Astrocyte (in vitro differentiated cells and primary cell): ENCODE measurements at regions not wholly inside any gene's neighbourhood (a gene's known extent, or its start where the extent isn't known, plus 50 kb on each side); places are given as distances from the start of the nearest gene placed in this dataset.

Experiments
- DNase-seq: peaks from one replicate; pipeline ENCODE4 v3.0.0-alpha.2; 2010; ENCODE audit warnings: low read depth
- FAIRE-seq: peaks from 2 replicates; lab custom pipeline; 2011; peaks lifted over from hg19 to GRCh38; lab: Jason Lieb, UNC
- H2AFZ ChIP-seq: 2 replicates; pipeline ENCODE4 v1.6.0; 2012; ENCODE audit warnings: low read depth, low read length, inconsistent platforms
- H3K27ac ChIP-seq: 2 replicates; pipeline ENCODE4 v1.5.1; 2011; ENCODE audit warnings: low read depth, low read length, inconsistent platforms
- H3K27me3 ChIP-seq: 2 replicates; pipeline ENCODE4 v1.6.0; 2011; ENCODE audit warnings: low read length, inconsistent platforms; ENCODE audit not compliant: insufficient read depth
- H3K36me3 ChIP-seq: 2 replicates; pipeline ENCODE4 v1.5.1; 2011; ENCODE audit warnings: low read length, inconsistent platforms; ENCODE audit not compliant: insufficient read depth
- H3K4me1 ChIP-seq: 2 replicates; pipeline ENCODE4 v1.5.1; 2011; ENCODE audit warnings: low read length, inconsistent platforms; ENCODE audit not compliant: insufficient read depth
- H3K4me2 ChIP-seq: 2 replicates; pipeline ENCODE4 v1.6.0; 2012; ENCODE audit warnings: low read length, inconsistent platforms
- H3K4me3 ChIP-seq: 2 replicates; pipeline ENCODE4 v1.5.1; 2011; ENCODE audit warnings: low read depth, mild to moderate bottlenecking, low read length, inconsistent platforms; ENCODE audit not compliant: insufficient read depth
- H3K79me2 ChIP-seq: 2 replicates; pipeline ENCODE4 v1.6.0; 2012; ENCODE audit warnings: mild to moderate bottlenecking, low read length, inconsistent platforms; ENCODE audit not compliant: insufficient read depth
- H3K9ac ChIP-seq: 2 replicates; pipeline ENCODE4 v1.6.0; 2012; ENCODE audit warnings: mild to moderate bottlenecking, low read length, inconsistent platforms
- H3K9me3 ChIP-seq: 2 replicates; pipeline ENCODE4 v1.5.1; 2012; ENCODE audit warnings: low read depth, mild to moderate bottlenecking, low read length, inconsistent platforms; ENCODE audit not compliant: insufficient read depth
- H4K20me1 ChIP-seq: 2 replicates; pipeline ENCODE4 v1.6.0; 2012; ENCODE audit warnings: low read length, inconsistent platforms; ENCODE audit not compliant: insufficient read depth
- H3K27ac Mint-ChIP-seq: one replicate; pipeline ENCODE4 v1.8.0; 2021; ENCODE audit warnings: mild to moderate bottlenecking, mixed read lengths; ENCODE audit not compliant: unreplicated experiment
- H3K27me3 Mint-ChIP-seq: one replicate; pipeline ENCODE4 v1.8.0; 2021; ENCODE audit warnings: low read depth, mixed read lengths; ENCODE audit not compliant: unreplicated experiment
- H3K36me3 Mint-ChIP-seq: one replicate; pipeline ENCODE4 v1.8.0; 2021; ENCODE audit warnings: low read depth, mixed read lengths; ENCODE audit not compliant: unreplicated experiment
- H3K4me1 Mint-ChIP-seq: one replicate; pipeline ENCODE4 v1.8.0; 2021; ENCODE audit warnings: low read depth, mixed read lengths; ENCODE audit not compliant: unreplicated experiment
- H3K4me3 Mint-ChIP-seq: one replicate; pipeline ENCODE4 v1.8.0; 2021; ENCODE audit warnings: mild to moderate bottlenecking, moderate library complexity, mixed read lengths; ENCODE audit not compliant: unreplicated experiment
- H3K9me3 Mint-ChIP-seq: one replicate; pipeline ENCODE4 v1.8.0; 2021; ENCODE audit warnings: mild to moderate bottlenecking, mixed read lengths; ENCODE audit not compliant: unreplicated experiment
- EZH2 ChIP-seq: IDR thresholded peaks from 2 replicates; pipeline ENCODE4 v1.6.1; 2012; ENCODE audit warnings: mild to moderate bottlenecking, low read length, inconsistent platforms; ENCODE audit not compliant: insufficient read depth
- TF ChIP-seq, protein P1 (sequence below): IDR thresholded peaks from 2 replicates; pipeline ENCODE4 v1.5.1; 2011; ENCODE audit warnings: low read depth, mild to moderate bottlenecking, inconsistent platforms, low read length, moderate library complexity; ENCODE audit not compliant: insufficient read depth

GRCh38 chrX:129116676-129117470, 406.4 kb downstream of the SMARCA1 start:
- H3K9me3 Mint-ChIP-seq: no peaks in the 10 kb centered on the region
- H3K9me3 ChIP-seq: no peaks in the 10 kb centered on the region
- H3K4me3 ChIP-seq: no peak overlapping the region
- H3K36me3 ChIP-seq: no peaks in the 10 kb centered on the region
- no peaks in the 10 kb centered on the region for H4K20me1 ChIP-seq
- H2AFZ ChIP-seq: no peak overlapping the region
- no peaks in the 10 kb centered on the region for H3K4me1 Mint-ChIP-seq
- no peaks in the 10 kb centered on the region for H3K36me3 Mint-ChIP-seq
- no peak for DNase-seq
- no peak for TF ChIP-seq EZH2
- TF ChIP-seq, protein P1, sequence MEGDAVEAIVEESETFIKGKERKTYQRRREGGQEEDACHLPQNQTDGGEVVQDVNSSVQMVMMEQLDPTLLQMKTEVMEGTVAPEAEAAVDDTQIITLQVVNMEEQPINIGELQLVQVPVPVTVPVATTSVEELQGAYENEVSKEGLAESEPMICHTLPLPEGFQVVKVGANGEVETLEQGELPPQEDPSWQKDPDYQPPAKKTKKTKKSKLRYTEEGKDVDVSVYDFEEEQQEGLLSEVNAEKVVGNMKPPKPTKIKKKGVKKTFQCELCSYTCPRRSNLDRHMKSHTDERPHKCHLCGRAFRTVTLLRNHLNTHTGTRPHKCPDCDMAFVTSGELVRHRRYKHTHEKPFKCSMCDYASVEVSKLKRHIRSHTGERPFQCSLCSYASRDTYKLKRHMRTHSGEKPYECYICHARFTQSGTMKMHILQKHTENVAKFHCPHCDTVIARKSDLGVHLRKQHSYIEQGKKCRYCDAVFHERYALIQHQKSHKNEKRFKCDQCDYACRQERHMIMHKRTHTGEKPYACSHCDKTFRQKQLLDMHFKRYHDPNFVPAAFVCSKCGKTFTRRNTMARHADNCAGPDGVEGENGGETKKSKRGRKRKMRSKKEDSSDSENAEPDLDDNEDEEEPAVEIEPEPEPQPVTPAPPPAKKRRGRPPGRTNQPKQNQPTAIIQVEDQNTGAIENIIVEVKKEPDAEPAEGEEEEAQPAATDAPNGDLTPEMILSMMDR: no peak
- no peaks in the 10 kb centered on the region for H3K27me3 Mint-ChIP-seq
- H3K79me2 ChIP-seq: no peaks in the 10 kb centered on the region
- H3K9ac ChIP-seq: no peak overlapping the region
- no peaks in the 10 kb centered on the region for H3K27me3 ChIP-seq
- no peak for FAIRE-seq
- H3K27ac ChIP-seq: no peak overlapping the region
- H3K27ac Mint-ChIP-seq: no peak overlapping the region
- H3K4me1 ChIP-seq: no peaks in the 10 kb centered on the region
- H3K4me2 ChIP-seq: no peak overlapping the region
- H3K4me3 Mint-ChIP-seq: no peak overlapping the region

GRCh38 chrX:129115935-129116334, 407.4 kb downstream of the SMARCA1 start:
- Histone ChIP-seq H3K9me3 (no peaks in the 10 kb centered on the region), H3K27ac (no peak overlapping the region), H3K4me2 (no peak overlapping the region), H2AFZ (no peak overlapping the region), H3K4me1 (no peaks in the 10 kb centered on the region), H3K36me3 (no peaks in the 10 kb centered on the region), H3K4me3 (no peak overlapping the region), H3K79me2 (no peaks in the 10 kb centered on the region), H3K9ac (no peak overlapping the region), H4K20me1 (no peaks in the 10 kb centered on the region), H3K27me3 (no peaks in the 10 kb centered on the region)
- no peaks in the 10 kb centered on the region for H3K4me1 Mint-ChIP-seq
- no peak overlapping the region for H3K27ac Mint-ChIP-seq
- no peaks in the 10 kb centered on the region for H3K9me3 Mint-ChIP-seq
- DNase-seq (no peak), FAIRE-seq (no peak)
- TF ChIP-seq, protein P1: no peak
- TF ChIP-seq EZH2: no peak
- H3K36me3 Mint-ChIP-seq: no peaks in the 10 kb centered on the region
- H3K27me3 Mint-ChIP-seq: no peaks in the 10 kb centered on the region
- H3K4me3 Mint-ChIP-seq: no peak overlapping the region

DNA sequence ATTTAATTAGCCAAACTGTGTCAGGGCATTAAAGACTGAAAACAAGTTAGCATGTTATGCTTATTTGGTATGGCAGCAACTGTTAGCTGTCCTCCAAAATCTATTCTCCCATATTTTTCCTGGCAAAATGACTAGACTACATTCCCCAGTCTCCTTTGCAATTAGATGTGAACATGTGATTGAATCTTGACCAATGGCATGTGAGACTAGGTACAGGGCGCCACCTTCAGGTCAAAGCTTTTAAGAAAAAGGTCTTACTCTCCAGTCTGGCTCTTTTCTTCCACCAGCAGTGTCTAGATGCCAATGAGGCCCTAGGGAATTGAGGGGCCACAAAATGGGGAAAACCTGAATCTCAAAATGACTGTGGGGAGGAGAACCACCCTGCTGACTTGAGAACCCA, 408.2 kb downstream of the SMARCA1 start:
- Histone ChIP-seq H3K27ac (no peak overlapping the region), H4K20me1 (no peaks in the 10 kb centered on the region), H3K4me2 (no peak overlapping the region), H3K79me2 (no peaks in the 10 kb centered on the region), H3K4me1 (no peaks in the 10 kb centered on the region), H3K9me3 (no peaks in the 10 kb centered on the region), H2AFZ (no peak overlapping the region), H3K9ac (no peak overlapping the region), H3K27me3 (no peaks in the 10 kb centered on the region), H3K36me3 (no peaks in the 10 kb centered on the region), H3K4me3 (no peak overlapping the region)
- TF ChIP-seq EZH2: no peak
- TF ChIP-seq, protein P1: no peak
- Mint-ChIP-seq H3K36me3 (no peaks in the 10 kb centered on the region), H3K27ac (no peak overlapping the region), H3K9me3 (no peaks in the 10 kb centered on the region), H3K4me3 (no peak overlapping the region), H3K27me3 (no peaks in the 10 kb centered on the region), H3K4me1 (no peaks in the 10 kb centered on the region)
- peak; percentile 72 for FAIRE-seq
- no peak for DNase-seq
